H1 (cell line): ENCODE measurements at regions not wholly inside any gene's neighbourhood (a gene's known extent, or its start where the extent isn't known, plus 50 kb on each side); places are given as distances from the start of the nearest gene placed in this dataset.

ENCODE experiments used
- CREB1 ChIP-seq: IDR thresholded peaks from 2 replicates; pipeline ENCODE4 v1.6.1; 2012; ENCODE audit warnings: inconsistent platforms
- KDM1A ChIP-seq: fragments of 200-600, 300-600 bp; sonication (generic); IDR thresholded peaks from 2 replicates; pipeline ENCODE4 v1.7.1; 2016; ENCODE audit warnings: mild to moderate bottlenecking, low read length, borderline replicate concordance
- POLR2AphosphoS5 ChIP-seq: IDR thresholded peaks from 2 replicates; pipeline ENCODE4 v1.6.1; 2011; ENCODE audit warnings: low read depth, low read length
- RFX5 ChIP-seq: IDR thresholded peaks from 2 replicates; pipeline ENCODE4 v1.6.1; 2011; ENCODE audit warnings: low read depth, low read length, improper control_type of control experiment, borderline replicate concordance
- RNF2 ChIP-seq: fragments of 200-900, 300-1000 bp; sonication (generic); IDR thresholded peaks from 2 replicates; pipeline ENCODE4 v1.7.1; 2016; ENCODE audit warnings: borderline replicate concordance, low read depth, mild to moderate bottlenecking, antibody characterized with exemption, low read length; ENCODE audit not compliant: poor library complexity, severe bottlenecking; ENCODE audit errors: missing control alignments
- TF ChIP-seq, protein P1 (sequence below): IDR thresholded peaks from 2 replicates; pipeline ENCODE4 v1.6.1; 2012; ENCODE audit warnings: low read length, inconsistent platforms

DNA sequence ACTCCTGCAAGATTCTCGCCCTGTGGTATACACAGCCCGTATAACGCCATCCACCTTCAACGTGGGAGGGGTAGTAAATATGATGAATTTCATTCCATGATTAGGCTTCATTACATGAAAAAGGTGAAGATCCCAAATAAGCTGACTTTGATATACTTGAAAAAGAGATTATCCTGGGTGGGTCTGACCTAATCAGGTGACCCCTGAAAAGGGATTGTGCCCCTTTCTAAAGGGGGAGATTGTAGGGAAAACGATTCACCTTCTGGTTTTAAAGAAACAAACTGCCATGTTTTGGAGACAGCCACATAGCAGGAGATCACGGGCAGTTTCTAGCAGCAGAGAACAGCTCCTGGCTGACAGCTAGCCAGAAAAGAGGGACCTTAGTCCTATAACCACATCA, 155.1 kb upstream of the SMLR1 start (continued):
- TF ChIP-seq, protein P1, sequence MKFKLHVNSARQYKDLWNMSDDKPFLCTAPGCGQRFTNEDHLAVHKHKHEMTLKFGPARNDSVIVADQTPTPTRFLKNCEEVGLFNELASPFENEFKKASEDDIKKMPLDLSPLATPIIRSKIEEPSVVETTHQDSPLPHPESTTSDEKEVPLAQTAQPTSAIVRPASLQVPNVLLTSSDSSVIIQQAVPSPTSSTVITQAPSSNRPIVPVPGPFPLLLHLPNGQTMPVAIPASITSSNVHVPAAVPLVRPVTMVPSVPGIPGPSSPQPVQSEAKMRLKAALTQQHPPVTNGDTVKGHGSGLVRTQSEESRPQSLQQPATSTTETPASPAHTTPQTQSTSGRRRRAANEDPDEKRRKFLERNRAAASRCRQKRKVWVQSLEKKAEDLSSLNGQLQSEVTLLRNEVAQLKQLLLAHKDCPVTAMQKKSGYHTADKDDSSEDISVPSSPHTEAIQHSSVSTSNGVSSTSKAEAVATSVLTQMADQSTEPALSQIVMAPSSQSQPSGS, result no peak
- no peak for TF ChIP-seq POLR2AphosphoS5
- TF ChIP-seq CREB1, result no peak
- no peak for TF ChIP-seq RFX5
- TF ChIP-seq KDM1A, result no peak
- TF ChIP-seq RNF2, result no peak
